Osteoblast (primary cell): ENCODE measurements at regions not wholly inside any gene's neighbourhood (a gene's known extent, or its start where the extent isn't known, plus 50 kb on each side); places are given as distances from the start of the nearest gene placed in this dataset.

Experiments used
- DNase-seq: peaks from one replicate; pipeline ENCODE4 v3.0.0; 2011; ENCODE audit warnings: low spot score, mixed read lengths; ENCODE audit not compliant: insufficient read length; ENCODE audit errors: missing footprints
- H2AFZ ChIP-seq: 2 replicates; pipeline ENCODE4 v1.6.0; 2011; ENCODE audit warnings: mild to moderate bottlenecking, low read length
- H3K27ac ChIP-seq: 2 replicates; pipeline ENCODE4 v1.5.1; 2011; ENCODE audit warnings: mild to moderate bottlenecking, low read depth, low read length, moderate library complexity
- H3K27me3 ChIP-seq: 2 replicates; pipeline ENCODE4 v1.6.0; 2012; ENCODE audit warnings: mild to moderate bottlenecking, control low read depth, inconsistent platforms, low read length, moderate library complexity; ENCODE audit not compliant: insufficient read depth
- H3K36me3 ChIP-seq: 2 replicates; pipeline ENCODE4 v1.5.1; 2011; ENCODE audit warnings: mild to moderate bottlenecking, low read length, control low read depth, moderate library complexity; ENCODE audit not compliant: insufficient read depth
- H3K4me1 ChIP-seq: 2 replicates; pipeline ENCODE4 v1.5.1; 2011; ENCODE audit warnings: mild to moderate bottlenecking, low read length, control low read depth, moderate library complexity; ENCODE audit not compliant: insufficient read depth
- H3K4me2 ChIP-seq: 2 replicates; pipeline ENCODE4 v1.6.0; 2011; ENCODE audit warnings: mild to moderate bottlenecking, low read length; ENCODE audit not compliant: insufficient read depth
- H3K4me3 ChIP-seq: fragments of 200-600 bp; sonication (generic); 3 replicates; pipeline ENCODE4 v1.5.1; 2012; ENCODE audit warnings: mild to moderate bottlenecking, low read length, inconsistent platforms; ENCODE audit not compliant: insufficient read depth
- H3K79me2 ChIP-seq: 2 replicates; pipeline ENCODE4 v1.6.0; 2012; ENCODE audit warnings: mild to moderate bottlenecking, low read length, control low read depth, inconsistent platforms; ENCODE audit not compliant: insufficient read depth
- H3K9me3 ChIP-seq: 2 replicates; pipeline ENCODE4 v1.5.1; 2011; ENCODE audit warnings: low read depth, low read length, control low read depth
- H4K20me1 ChIP-seq: 2 replicates; pipeline ENCODE4 v1.6.0; 2012; ENCODE audit warnings: mild to moderate bottlenecking, low read length, control low read depth; ENCODE audit not compliant: insufficient read depth
- CTCF ChIP-seq: IDR thresholded peaks from 2 replicates; pipeline ENCODE4 v1.5.1; 2011; ENCODE audit warnings: mild to moderate bottlenecking, low read depth, low read length, moderate library complexity; ENCODE audit errors: extremely low read depth

- H3K27ac ChIP-seq: no peak overlapping the region
- H3K4me3 ChIP-seq: no peak overlapping the region
- no peaks in the 10 kb centered on the region for H3K9me3 ChIP-seq
- H2AFZ ChIP-seq: no peak overlapping the region
- H3K27me3 ChIP-seq: no peaks in the 10 kb centered on the region
- no peaks in the 10 kb centered on the region for H3K79me2 ChIP-seq
- H3K4me2 ChIP-seq: no peak overlapping the region
- no peaks in the 10 kb centered on the region for H3K4me1 ChIP-seq
- TF ChIP-seq CTCF: no peak
- no peak for DNase-seq
- H4K20me1 ChIP-seq: no peaks in the 10 kb centered on the region
- no peaks in the 10 kb centered on the region for H3K36me3 ChIP-seq
These were observed 160.4 kb upstream of the SGO1 start for GRCh38 chr3:20346369-20346768.

- H3K36me3 ChIP-seq: no peaks in the 10 kb centered on the region
- no peaks in the 10 kb centered on the region for H3K4me1 ChIP-seq
- H3K4me3 ChIP-seq: no peak overlapping the region
- TF ChIP-seq CTCF: no peak
- H3K27me3 ChIP-seq: no peaks in the 10 kb centered on the region
- no peak overlapping the region for H2AFZ ChIP-seq
- DNase-seq: no peak
- no peaks in the 10 kb centered on the region for H3K9me3 ChIP-seq
- no peak overlapping the region for H3K27ac ChIP-seq
- no peak overlapping the region for H3K4me2 ChIP-seq
- H4K20me1 ChIP-seq: no peaks in the 10 kb centered on the region
- H3K79me2 ChIP-seq: no peaks in the 10 kb centered on the region
These were observed 158.5 kb upstream of the SGO1 start for GRCh38 chr3:20344400-20344959.

DNA sequence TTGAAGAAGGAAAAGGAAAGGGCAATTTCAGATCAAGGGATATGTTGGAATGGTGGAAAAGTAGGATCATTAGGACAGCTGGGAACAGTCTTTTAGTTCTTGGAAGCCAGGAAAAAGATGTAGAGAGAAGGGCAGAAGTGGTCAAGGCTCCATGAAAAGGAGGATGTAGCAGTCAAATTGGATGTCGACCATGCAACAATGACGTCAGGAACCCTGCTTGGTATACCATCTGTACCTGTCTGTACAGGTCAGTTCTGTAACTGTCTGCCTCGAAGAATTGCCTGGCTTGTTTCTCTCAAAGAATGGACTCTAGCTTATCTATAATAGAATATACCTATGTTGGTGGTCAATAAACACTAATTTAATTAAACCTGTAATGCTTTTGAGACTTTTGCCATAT lies 157.8 kb upstream of the SGO1 start:
- Histone ChIP-seq H3K4me1 (no peaks in the 10 kb centered on the region), H3K4me2 (no peak overlapping the region), H2AFZ (no peak overlapping the region), H4K20me1 (no peaks in the 10 kb centered on the region), H3K9me3 (no peaks in the 10 kb centered on the region), H3K4me3 (no peak overlapping the region), H3K27me3 (no peaks in the 10 kb centered on the region), H3K36me3 (no peaks in the 10 kb centered on the region), H3K79me2 (no peaks in the 10 kb centered on the region), H3K27ac (no peak overlapping the region)
- no peak for TF ChIP-seq CTCF
- no peak for DNase-seq

DNA sequence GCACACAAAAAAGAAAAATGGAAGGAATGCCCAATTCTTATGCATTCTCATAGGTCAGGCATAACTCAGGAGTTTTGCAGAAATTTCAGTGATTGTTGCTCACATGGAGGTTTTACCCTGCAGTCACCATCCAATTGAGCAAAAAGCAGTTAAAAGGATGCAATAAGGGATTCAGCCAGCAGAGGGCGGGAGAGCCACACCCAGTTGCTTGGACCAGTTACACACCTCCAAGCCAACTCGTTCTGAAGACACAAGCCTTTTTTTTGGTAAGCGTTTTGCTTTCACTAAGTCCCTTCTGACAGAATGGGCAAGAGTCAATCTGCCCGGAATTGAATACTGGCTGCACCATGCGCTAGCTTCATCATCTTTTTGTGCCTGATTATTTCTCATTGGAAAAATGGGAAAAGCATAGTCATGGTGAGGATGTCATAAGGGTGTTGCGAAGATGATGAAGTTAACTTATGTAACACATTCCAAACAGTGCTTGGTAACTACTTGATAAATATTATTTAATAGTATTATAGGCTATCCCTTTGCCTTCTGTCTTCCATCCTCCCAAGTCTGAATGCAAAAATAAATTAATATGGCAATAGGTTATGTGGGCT lies 154.4 kb upstream of the SGO1 start:
- no peak overlapping the region for H3K4me2 ChIP-seq
- H2AFZ ChIP-seq: no peak overlapping the region

More for the DNA sequence above, 154.4 kb upstream of the SGO1 start:
- Histone ChIP-seq H3K36me3 (no peaks in the 10 kb centered on the region), H3K27ac (no peak overlapping the region), H3K79me2 (no peaks in the 10 kb centered on the region), H3K9me3 (no peaks in the 10 kb centered on the region), H4K20me1 (no peaks in the 10 kb centered on the region), H3K4me1 (no peaks in the 10 kb centered on the region), H3K4me3 (no peak overlapping the region), H3K27me3 (no peaks in the 10 kb centered on the region)
- peak; percentile 90 for TF ChIP-seq CTCF
- peak; percentile 53 for DNase-seq
